ENCODE measurements at regions not wholly inside any gene's neighbourhood (a gene's known extent, or its start where the extent isn't known, plus 50 kb on each side); places are given as distances from the start of the nearest gene placed in this dataset.

- TF ChIP-seq CTCF (IDR thresholded peaks at IDR 0.05) (no peak), ZFX (IDR thresholded peaks at IDR 0.05; ENCODE audit: borderline replicate concordance) (no peak)
Observed at GRCh38 chr14:45766247-45766646, 513.2 kb upstream of the MIS18BP1 start.

Data from 22Rv1 (cell line).